Keratinocyte (primary cell): ENCODE measurements at regions not wholly inside any gene's neighbourhood (a gene's known extent, or its start where the extent isn't known, plus 50 kb on each side); places are given as distances from the start of the nearest gene placed in this dataset.

Experiments
- DNase-seq: peaks from one replicate; pipeline ENCODE4 v3.0.0-alpha.2; 2011; ENCODE audit warnings: low read depth, missing footprints, low spot score
- FAIRE-seq: peaks from 2 replicates; lab custom pipeline; 2011; peaks lifted over from hg19 to GRCh38; lab: Jason Lieb, UNC
- H2AFZ ChIP-seq: 2 replicates; pipeline ENCODE4 v1.6.0; 2012; ENCODE audit warnings: low read length, control low read depth, inconsistent platforms; ENCODE audit not compliant: control insufficient read depth
- H3K27ac ChIP-seq: 2 replicates; pipeline ENCODE4 v1.5.1; 2011; ENCODE audit warnings: low read length; ENCODE audit not compliant: control insufficient read depth, insufficient read depth
- H3K27me3 ChIP-seq: 3 replicates; pipeline ENCODE4 v1.6.0; 2011; ENCODE audit warnings: low read length; ENCODE audit not compliant: control insufficient read depth, insufficient read depth; ENCODE audit errors: extremely low read depth
- H3K36me3 ChIP-seq, 2 experiments: 2 replicates in 1 of 2; 3 replicates in 1 of 2; pipeline ENCODE4 v1.5.1; 2011; ENCODE audit warnings: low read length in 2 of 2, mild to moderate bottlenecking in 1 of 2; ENCODE audit not compliant: control insufficient read depth in 2 of 2, insufficient read depth in 2 of 2; ENCODE audit errors: extremely low read depth in 1 of 2
- H3K4me1 ChIP-seq: 3 replicates; pipeline ENCODE4 v1.5.1; 2011; ENCODE audit warnings: low read length; ENCODE audit not compliant: control insufficient read depth, insufficient read depth; ENCODE audit errors: extremely low read depth
- H3K4me2 ChIP-seq: 3 replicates; pipeline ENCODE4 v1.6.0; 2011; ENCODE audit warnings: low read depth, low read length; ENCODE audit not compliant: control insufficient read depth, insufficient read depth; ENCODE audit errors: extremely low read depth
- H3K4me3 ChIP-seq, 3 experiments: fragments of 200-600 bp in 1 of 3; sonication (generic) in 1 of 3; 2 replicates in 2 of 3; 3 replicates in 1 of 3; pipeline ENCODE4 v1.5.1; 2011 to 2016; ENCODE audit warnings: low read length in 3 of 3, mild to moderate bottlenecking in 3 of 3, control low read depth in 2 of 3, inconsistent platforms in 1 of 3, low read depth in 1 of 3, mixed read lengths in 1 of 3, mixed run types in 1 of 3, moderate library complexity in 1 of 3; ENCODE audit not compliant: control insufficient read depth in 2 of 3, insufficient read depth in 2 of 3; ENCODE audit errors: extremely low read depth in 1 of 3
- H3K79me2 ChIP-seq: 2 replicates; pipeline ENCODE4 v1.6.0; 2012; ENCODE audit warnings: low read length; ENCODE audit not compliant: control insufficient read depth, insufficient read depth
- H3K9ac ChIP-seq: 3 replicates; pipeline ENCODE4 v1.6.0; 2011; ENCODE audit warnings: low read length; ENCODE audit not compliant: control insufficient read depth, insufficient read depth; ENCODE audit errors: extremely low read depth
- H3K9me1 ChIP-seq: 3 replicates; pipeline ENCODE4 v1.6.0; 2011; ENCODE audit warnings: low read length; ENCODE audit not compliant: control insufficient read depth, insufficient read depth; ENCODE audit errors: extremely low read depth
- H3K9me3 ChIP-seq: 2 replicates; pipeline ENCODE4 v1.5.1; 2012; ENCODE audit warnings: low read depth, low read length; ENCODE audit not compliant: control insufficient read depth
- H4K20me1 ChIP-seq: 3 replicates; pipeline ENCODE4 v1.6.0; 2011; ENCODE audit warnings: low read length; ENCODE audit not compliant: control insufficient read depth, insufficient read depth; ENCODE audit errors: extremely low read depth
- EZH2 ChIP-seq: IDR thresholded peaks from one replicate; pipeline ENCODE4 v1.6.1; 2012; ENCODE audit warnings: inconsistent platforms, mild to moderate bottlenecking, low read length, moderate library complexity
- dilution Hi-C: fragments of 300-500 bp; cut with MboI; formaldehyde crosslinking; loops from one replicate; pipeline ENCODE4 v1.7.0; 2020; ENCODE audit warnings: low sequenced_read_pairs; ENCODE audit not compliant: extremely low pct_ligation_motif_present
- TF ChIP-seq, protein P1 (sequence below), 3 experiments: IDR thresholded peaks in 1 of 3; conservative IDR thresholded peaks in 1 of 3; optimal IDR thresholded peaks in 1 of 3; 2 replicates in 2 of 3; 3 replicates in 1 of 3; pipeline versions ENCODE3 to v1.5.1; 2011; ENCODE audit warnings: low read length in 3 of 3, mild to moderate bottlenecking in 3 of 3, moderate library complexity in 2 of 3, control low read depth in 1 of 3, inconsistent platforms in 1 of 3; ENCODE audit not compliant: insufficient read depth in 2 of 3; ENCODE audit errors: extremely low read depth in 1 of 3

DNA sequence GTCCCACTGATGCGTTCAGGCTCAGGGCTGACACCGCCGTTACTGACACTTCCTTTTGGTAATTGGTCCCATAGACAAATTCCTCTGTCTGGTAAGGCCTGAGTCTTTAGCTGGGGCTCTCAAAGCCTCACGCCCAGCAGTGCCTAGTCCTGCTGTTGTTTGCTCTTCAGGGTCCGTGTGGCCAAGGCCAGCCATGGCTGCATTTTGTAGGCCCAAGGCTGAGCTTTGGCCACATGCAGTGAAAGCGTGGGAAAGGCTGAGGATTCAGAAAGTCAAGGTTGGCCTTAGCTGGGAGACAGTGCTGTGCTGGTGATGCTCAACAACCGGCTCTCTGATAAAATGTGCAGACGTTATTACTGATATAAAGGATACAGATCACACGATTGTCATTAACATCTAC, 63.5 kb upstream of the C1orf174 start:
- H3K27me3 ChIP-seq, result no peaks in the 10 kb centered on the region
- no peak for FAIRE-seq

DNA sequence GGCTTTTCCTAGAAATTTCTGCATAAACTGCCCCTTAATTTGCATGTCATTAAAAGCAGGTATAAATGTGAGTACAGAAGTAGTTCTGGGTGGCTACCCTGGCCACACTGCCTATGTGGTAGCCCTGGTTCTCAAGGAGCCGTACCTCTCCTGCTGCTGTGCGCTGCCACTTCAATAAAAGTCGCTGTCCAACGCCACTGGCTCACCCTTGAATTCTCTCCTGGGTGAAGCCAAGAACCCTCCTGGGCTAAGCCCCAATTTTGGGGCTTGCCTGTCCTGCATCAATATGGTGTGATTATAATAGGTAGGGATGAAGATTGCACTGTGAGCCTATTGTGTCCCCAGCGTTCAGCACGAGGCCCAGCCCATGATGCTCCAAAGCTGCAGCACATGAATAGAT, 65.6 kb upstream of the C1orf174 start:
- FAIRE-seq (no peak), DNase-seq (no peak)
- dilution Hi-C loops, result no loop called here
- Histone ChIP-seq H4K20me1 (no peaks in the 10 kb centered on the region), H3K27ac (no peak overlapping the region), H3K4me2 (no peak overlapping the region), H3K4me1 (no peaks in the 10 kb centered on the region), H3K36me3 (no peaks in the 10 kb centered on the region), H2AFZ (no peak overlapping the region), H3K9ac (no peak overlapping the region), H3K9me3 (no peaks in the 10 kb centered on the region), H3K9me1 (no peaks in the 10 kb centered on the region), H3K79me2 (no peaks in the 10 kb centered on the region), H3K4me3 (no peak overlapping the region), H3K27me3 (no peaks in the 10 kb centered on the region)
- TF ChIP-seq, protein P1, sequence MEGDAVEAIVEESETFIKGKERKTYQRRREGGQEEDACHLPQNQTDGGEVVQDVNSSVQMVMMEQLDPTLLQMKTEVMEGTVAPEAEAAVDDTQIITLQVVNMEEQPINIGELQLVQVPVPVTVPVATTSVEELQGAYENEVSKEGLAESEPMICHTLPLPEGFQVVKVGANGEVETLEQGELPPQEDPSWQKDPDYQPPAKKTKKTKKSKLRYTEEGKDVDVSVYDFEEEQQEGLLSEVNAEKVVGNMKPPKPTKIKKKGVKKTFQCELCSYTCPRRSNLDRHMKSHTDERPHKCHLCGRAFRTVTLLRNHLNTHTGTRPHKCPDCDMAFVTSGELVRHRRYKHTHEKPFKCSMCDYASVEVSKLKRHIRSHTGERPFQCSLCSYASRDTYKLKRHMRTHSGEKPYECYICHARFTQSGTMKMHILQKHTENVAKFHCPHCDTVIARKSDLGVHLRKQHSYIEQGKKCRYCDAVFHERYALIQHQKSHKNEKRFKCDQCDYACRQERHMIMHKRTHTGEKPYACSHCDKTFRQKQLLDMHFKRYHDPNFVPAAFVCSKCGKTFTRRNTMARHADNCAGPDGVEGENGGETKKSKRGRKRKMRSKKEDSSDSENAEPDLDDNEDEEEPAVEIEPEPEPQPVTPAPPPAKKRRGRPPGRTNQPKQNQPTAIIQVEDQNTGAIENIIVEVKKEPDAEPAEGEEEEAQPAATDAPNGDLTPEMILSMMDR (optimal IDR thresholded peaks at IDR 0.05 in 1 of 3, IDR thresholded peaks at IDR 0.05 in 1 of 3, conservative IDR thresholded peaks at IDR 0.05 in 1 of 3; ENCODE audit: extremely low read depth in 1 of 3, insufficient read depth in 2 of 3, low read length in 3 of 3), result no peak
- no peak for TF ChIP-seq EZH2

More for the DNA sequence above, 63.5 kb upstream of the C1orf174 start:
- Histone ChIP-seq H3K9me1 (no peaks in the 10 kb centered on the region), H3K9ac (no peak overlapping the region), H2AFZ (no peak overlapping the region), H3K9me3 (no peaks in the 10 kb centered on the region), H3K4me3 (no peak overlapping the region), H3K79me2 (no peaks in the 10 kb centered on the region), H3K27ac (no peak overlapping the region), H3K36me3 (no peaks in the 10 kb centered on the region), H3K4me1 (no peaks in the 10 kb centered on the region), H4K20me1 (no peaks in the 10 kb centered on the region), H3K4me2 (no peak overlapping the region)
- TF ChIP-seq, protein P1 (optimal IDR thresholded peaks at IDR 0.05 in 1 of 3, IDR thresholded peaks at IDR 0.05 in 1 of 3, conservative IDR thresholded peaks at IDR 0.05 in 1 of 3; ENCODE audit: extremely low read depth in 1 of 3, insufficient read depth in 2 of 3, low read length in 3 of 3), result no peak
- TF ChIP-seq EZH2, result no peak
- no peak for DNase-seq
- dilution Hi-C loops, result no loop called here
